Astrocyte of the cerebellum (primary cell): ENCODE measurements at regions not wholly inside any gene's neighbourhood (a gene's known extent, or its start where the extent isn't known, plus 50 kb on each side); places are given as distances from the start of the nearest gene placed in this dataset.

Source experiments
- DNase-seq: peaks from one replicate; pipeline ENCODE4 v3.0.0-alpha.2; 2011; ENCODE audit warnings: low read depth
- H3K4me3 ChIP-seq: 2 replicates; pipeline ENCODE4 v1.5.1; 2011; ENCODE audit warnings: mild to moderate bottlenecking, low read depth, low read length, moderate library complexity
- in situ Hi-C: cut with HindIII; loops from 2 replicates; pipeline ENCODE4 v1.10.0; 2017; ENCODE audit warnings: low sequenced_read_pairs
- TF ChIP-seq, protein P1 (sequence below): IDR thresholded peaks from 2 replicates; pipeline ENCODE4 v1.5.1; 2012; ENCODE audit warnings: low read length, low read depth, moderate library complexity, mild to moderate bottlenecking; ENCODE audit errors: missing control alignments

GRCh38 chr2:29995241-29995640, 73.9 kb upstream of the ALK start:
- no peak for DNase-seq
- no peak overlapping the region for H3K4me3 ChIP-seq
- in situ Hi-C loops = no loop called here
- TF ChIP-seq, protein P1, sequence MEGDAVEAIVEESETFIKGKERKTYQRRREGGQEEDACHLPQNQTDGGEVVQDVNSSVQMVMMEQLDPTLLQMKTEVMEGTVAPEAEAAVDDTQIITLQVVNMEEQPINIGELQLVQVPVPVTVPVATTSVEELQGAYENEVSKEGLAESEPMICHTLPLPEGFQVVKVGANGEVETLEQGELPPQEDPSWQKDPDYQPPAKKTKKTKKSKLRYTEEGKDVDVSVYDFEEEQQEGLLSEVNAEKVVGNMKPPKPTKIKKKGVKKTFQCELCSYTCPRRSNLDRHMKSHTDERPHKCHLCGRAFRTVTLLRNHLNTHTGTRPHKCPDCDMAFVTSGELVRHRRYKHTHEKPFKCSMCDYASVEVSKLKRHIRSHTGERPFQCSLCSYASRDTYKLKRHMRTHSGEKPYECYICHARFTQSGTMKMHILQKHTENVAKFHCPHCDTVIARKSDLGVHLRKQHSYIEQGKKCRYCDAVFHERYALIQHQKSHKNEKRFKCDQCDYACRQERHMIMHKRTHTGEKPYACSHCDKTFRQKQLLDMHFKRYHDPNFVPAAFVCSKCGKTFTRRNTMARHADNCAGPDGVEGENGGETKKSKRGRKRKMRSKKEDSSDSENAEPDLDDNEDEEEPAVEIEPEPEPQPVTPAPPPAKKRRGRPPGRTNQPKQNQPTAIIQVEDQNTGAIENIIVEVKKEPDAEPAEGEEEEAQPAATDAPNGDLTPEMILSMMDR = no peak

DNA sequence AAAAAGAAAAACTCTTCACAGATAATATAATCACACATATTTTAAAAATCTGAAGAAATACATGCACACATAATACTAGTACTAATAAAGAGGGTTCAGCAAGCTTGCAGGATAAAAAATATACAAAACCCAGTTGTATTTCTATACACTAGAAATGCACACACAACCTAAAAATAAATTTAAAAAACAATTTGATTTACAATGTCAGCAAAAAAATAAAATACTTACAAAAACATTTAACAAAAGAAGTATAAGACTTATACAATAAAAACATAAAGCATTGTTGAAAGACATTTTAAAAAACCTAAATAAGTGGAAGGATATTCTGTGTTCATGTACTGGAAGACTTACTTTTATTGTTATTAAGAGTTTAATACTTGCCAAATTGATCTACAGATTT, 81.7 kb upstream of the ALK start:
- TF ChIP-seq, protein P1 = no peak
- no peak overlapping the region for H3K4me3 ChIP-seq
- in situ Hi-C loops = no loop called here
- DNase-seq = no peak

DNA sequence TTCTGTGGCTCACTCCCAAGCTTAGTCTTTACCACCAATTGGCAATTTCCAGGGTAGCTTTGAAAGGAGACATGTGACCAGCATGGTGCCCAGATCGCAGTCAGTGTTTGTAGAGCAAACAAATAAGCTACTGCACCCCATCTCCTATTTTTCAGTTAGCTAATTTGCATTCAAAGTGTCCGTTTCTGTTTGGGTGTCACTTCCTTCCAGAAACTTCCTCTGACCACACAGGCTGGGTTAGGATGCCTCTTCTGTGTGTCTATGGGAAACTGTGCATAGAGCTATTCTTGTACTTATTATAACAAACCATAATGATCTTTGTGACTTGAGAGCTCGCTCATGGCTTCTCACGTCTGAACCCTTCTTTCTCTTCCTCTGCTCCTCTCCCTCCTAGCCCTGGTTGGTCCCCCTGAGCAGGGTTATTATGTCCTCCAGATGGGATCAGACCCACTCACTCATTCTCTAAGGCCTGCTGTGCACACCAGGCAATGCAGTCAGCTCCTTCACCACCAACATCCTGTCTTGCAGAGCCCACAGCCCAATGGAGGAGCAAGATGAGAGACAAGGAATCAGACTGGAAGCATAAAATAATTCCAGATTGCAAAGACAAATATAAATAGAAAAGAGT, 101.2 kb upstream of the ALK start:
- DNase-seq = no peak
- in situ Hi-C loops = no loop called here
- no peak overlapping the region for H3K4me3 ChIP-seq
- TF ChIP-seq, protein P1 = no peak

DNA sequence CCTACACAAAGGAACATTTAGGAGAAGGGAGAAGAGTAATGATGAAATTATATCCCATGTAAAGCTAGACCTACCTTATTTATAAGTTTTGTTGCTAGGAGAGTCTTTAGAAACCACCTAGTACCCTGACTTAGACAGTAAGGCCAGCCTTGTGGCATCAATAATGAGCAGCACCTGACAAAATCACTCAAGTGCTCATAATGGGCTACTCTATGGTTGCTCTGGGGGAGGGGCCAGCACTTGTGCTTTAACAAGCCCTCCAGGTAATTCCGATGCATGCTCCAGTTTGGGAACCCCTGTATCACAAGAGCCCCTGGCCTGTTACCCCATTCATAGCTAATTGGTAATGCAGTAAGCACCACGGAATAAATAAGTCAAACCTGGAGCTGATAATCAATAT, 102.9 kb upstream of the ALK start:
- in situ Hi-C loops = no loop called here
- no peak for DNase-seq
- no peak overlapping the region for H3K4me3 ChIP-seq
- TF ChIP-seq, protein P1 = no peak

- TF ChIP-seq, protein P1 = peak; percentile 73
- in situ Hi-C loops = no loop called here
- peak; percentile 9 for DNase-seq
- H3K4me3 ChIP-seq = no peak overlapping the region
These were observed 105.0 kb upstream of the ALK start for GRCh38 chr2:30026091-30027055.

DNA sequence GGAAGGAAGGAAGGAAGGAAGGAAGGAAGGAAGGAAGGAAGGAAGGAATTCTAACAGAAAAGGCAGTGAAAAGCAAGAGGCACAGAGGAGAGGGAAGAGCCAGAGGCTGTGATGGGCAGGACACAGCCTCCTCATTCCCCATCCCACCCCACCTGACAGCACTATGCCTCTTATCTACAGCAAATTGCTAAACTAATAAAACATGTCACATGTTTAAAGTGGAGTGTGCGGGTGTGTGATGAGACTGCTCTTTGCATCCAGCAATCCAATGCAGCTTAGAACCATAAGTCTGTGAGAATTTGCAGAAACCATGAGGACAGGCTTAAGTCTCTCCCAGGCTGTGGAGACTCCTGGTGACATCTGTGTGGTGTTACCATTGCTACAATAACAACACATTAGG, 108.4 kb upstream of the ALK start:
- DNase-seq = no peak
- in situ Hi-C loops = no loop called here
- TF ChIP-seq, protein P1 = no peak
- no peak overlapping the region for H3K4me3 ChIP-seq
